ENCODE measurements at regions not wholly inside any gene's neighbourhood (a gene's known extent, or its start where the extent isn't known, plus 50 kb on each side); places are given as distances from the start of the nearest gene placed in this dataset.

DNA sequence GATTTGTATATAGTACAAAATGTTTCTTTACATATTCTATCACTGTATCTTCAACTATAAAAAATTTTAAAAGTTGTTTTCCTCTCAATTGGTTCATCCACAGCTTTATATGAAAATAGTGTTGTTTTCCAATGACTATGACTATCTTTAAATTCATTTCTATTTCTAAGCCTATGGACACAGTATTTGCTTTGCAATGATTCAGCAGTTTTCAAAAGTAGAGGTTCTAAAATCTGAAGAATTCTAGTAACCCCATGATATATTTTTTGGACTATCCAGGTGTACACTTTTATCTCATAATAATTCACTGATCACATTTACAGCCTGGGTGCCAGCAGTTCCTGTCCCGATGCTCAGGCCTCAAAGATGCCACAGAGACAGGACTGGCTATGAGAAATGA is 118.4 kb upstream of the PTPRR start:
- H3K4me3 ChIP-seq, result no peak overlapping the region
- H3K4me1 ChIP-seq, result no peaks in the 10 kb centered on the region
- TF ChIP-seq, protein P1, sequence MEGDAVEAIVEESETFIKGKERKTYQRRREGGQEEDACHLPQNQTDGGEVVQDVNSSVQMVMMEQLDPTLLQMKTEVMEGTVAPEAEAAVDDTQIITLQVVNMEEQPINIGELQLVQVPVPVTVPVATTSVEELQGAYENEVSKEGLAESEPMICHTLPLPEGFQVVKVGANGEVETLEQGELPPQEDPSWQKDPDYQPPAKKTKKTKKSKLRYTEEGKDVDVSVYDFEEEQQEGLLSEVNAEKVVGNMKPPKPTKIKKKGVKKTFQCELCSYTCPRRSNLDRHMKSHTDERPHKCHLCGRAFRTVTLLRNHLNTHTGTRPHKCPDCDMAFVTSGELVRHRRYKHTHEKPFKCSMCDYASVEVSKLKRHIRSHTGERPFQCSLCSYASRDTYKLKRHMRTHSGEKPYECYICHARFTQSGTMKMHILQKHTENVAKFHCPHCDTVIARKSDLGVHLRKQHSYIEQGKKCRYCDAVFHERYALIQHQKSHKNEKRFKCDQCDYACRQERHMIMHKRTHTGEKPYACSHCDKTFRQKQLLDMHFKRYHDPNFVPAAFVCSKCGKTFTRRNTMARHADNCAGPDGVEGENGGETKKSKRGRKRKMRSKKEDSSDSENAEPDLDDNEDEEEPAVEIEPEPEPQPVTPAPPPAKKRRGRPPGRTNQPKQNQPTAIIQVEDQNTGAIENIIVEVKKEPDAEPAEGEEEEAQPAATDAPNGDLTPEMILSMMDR (IDR thresholded peaks at IDR 0.05), result no peak
- no peaks in the 10 kb centered on the region for H3K27me3 ChIP-seq
- H3K9me3 ChIP-seq, result no peaks in the 10 kb centered on the region
- no peak for DNase-seq (ENCODE audit: low spot score in 2 of 2)
- H3K36me3 ChIP-seq, result no peaks in the 10 kb centered on the region
- intact Hi-C loops (cut with DNase I), result no loop called here
- H3K27ac ChIP-seq, result no peak overlapping the region

DNA sequence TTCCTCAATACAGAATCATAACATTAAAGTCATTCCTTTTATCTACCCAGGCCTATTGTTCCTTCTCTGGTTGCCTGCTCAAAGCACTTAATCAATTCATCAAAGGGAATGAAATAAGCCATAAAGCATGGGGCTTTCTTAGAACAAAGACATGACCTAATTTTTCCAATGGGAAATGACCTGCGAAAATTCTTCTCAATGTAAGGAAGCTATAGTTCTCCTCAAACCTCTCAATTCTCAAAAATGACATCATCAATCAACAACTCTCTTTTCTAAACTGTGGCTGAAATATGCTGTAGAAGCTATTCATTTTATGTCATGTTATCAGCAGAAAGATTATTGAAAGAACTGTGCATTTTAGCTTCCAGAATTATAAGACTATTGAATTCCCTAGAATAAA is 116.0 kb upstream of the PTPRR start:
- intact Hi-C loops (cut with DNase I), result no loop called here
- TF ChIP-seq, protein P1 (IDR thresholded peaks at IDR 0.05), result no peak
- Histone ChIP-seq H3K9me3 (no peaks in the 10 kb centered on the region), H3K4me1 (no peaks in the 10 kb centered on the region), H3K4me3 (no peak overlapping the region), H3K36me3 (no peaks in the 10 kb centered on the region), H3K27ac (no peak overlapping the region), H3K27me3 (no peaks in the 10 kb centered on the region)
- DNase-seq (ENCODE audit: low spot score in 2 of 2), result no peak

DNA sequence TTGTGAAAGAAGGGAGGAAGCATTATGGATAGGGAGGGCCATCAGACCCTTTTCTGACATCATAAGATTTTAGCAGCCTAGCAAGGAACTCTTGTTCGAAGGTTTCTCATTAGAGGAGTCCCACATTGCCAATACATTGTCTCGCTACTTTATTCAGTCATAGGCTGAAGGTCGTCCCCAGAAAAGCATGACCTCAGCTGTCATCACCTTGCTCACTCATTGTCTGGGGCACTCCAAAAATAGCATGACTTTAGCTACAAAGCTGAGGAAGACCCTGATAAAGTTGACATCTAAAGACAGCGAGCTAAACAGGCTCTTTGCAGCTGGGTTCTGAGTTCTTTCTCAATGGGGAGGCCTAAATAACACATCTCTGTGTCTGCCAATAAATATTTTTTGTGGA is 112.4 kb upstream of the PTPRR start:
- H3K9me3 ChIP-seq, result no peaks in the 10 kb centered on the region
- intact Hi-C loops (cut with DNase I), result no loop called here
- no peak for DNase-seq (ENCODE audit: low spot score in 2 of 2)
- H3K36me3 ChIP-seq, result no peaks in the 10 kb centered on the region
- H3K4me1 ChIP-seq, result no peaks in the 10 kb centered on the region
- TF ChIP-seq, protein P1 (IDR thresholded peaks at IDR 0.05), result no peak
- H3K27ac ChIP-seq, result no peak overlapping the region
- no peak overlapping the region for H3K4me3 ChIP-seq
- no peaks in the 10 kb centered on the region for H3K27me3 ChIP-seq

DNA sequence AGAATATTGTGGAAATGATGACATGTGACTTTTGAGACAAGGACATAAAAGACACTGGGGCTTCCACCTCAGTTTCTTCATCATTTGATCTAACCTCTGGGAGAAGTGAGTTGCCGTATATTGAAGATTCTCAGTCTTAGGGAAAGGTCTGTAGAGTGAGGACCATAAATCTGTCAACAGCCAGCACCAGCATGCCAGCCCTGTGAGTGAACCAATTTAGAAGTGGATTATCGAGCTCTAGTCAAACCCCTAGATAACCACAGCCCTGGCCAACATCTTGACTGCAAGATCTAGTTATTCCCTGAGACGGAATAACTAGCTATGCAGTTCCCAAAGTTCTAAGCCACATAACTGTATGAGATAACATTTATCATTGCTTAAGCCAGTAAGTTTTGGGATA is 108.8 kb upstream of the PTPRR start:
- H3K27ac ChIP-seq, result no peak overlapping the region
- TF ChIP-seq, protein P1 (IDR thresholded peaks at IDR 0.05), result no peak
- no peaks in the 10 kb centered on the region for H3K4me1 ChIP-seq
- no peak overlapping the region for H3K4me3 ChIP-seq
- no peak for DNase-seq (ENCODE audit: low spot score in 2 of 2)
- intact Hi-C loops (cut with DNase I), result no loop called here
- no peaks in the 10 kb centered on the region for H3K27me3 ChIP-seq
- no peaks in the 10 kb centered on the region for H3K9me3 ChIP-seq
- H3K36me3 ChIP-seq, result no peaks in the 10 kb centered on the region

DNA sequence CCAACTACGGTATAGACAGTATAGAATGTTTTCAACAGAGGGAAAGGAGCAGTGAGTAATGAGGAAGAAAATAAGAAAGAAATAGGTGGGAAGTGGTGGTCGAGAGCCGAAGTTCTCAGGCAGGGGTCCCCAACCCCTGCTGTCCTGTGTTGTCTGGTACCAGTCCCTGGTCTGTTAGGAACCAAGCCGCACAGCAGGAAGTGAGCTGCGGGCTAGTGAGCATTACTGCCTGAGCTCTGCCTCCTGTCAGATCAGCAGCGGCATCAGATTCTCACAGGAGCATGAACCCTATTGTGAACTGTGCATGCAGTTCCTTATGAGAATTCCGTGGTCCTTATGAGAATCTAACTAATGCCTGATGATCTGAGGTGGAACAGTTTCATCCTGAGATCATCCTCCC is 107.3 kb upstream of the PTPRR start:
- Histone ChIP-seq H3K9me3 (no peaks in the 10 kb centered on the region), H3K27ac (no peak overlapping the region), H3K27me3 (no peaks in the 10 kb centered on the region), H3K4me3 (no peak overlapping the region), H3K4me1 (no peaks in the 10 kb centered on the region), H3K36me3 (no peaks in the 10 kb centered on the region)
- TF ChIP-seq, protein P1 (IDR thresholded peaks at IDR 0.05), result no peak
- no peak for DNase-seq (ENCODE audit: low spot score in 2 of 2)
- intact Hi-C loops (cut with DNase I), result no loop called here

DNA sequence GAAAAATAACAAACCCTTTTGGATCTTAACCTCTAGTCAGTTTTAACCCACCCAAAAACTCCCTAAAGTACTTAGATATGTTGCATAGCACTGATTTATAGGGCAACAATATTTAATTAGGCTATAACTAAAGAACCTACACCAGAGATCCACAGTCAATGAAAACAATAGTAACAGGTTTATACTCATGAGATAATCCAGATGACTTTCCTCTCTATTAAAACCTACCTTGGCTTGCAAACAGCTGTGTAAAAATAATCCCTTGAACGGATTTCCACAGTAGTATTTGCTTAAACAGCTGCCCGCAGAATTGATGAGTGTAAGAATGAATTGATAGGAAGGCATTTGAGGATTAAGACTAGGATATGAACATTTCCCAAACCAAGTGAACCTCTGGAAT is 104.3 kb upstream of the PTPRR start:
- Histone ChIP-seq H3K4me3 (no peak overlapping the region), H3K27me3 (no peaks in the 10 kb centered on the region), H3K36me3 (no peaks in the 10 kb centered on the region), H3K9me3 (no peaks in the 10 kb centered on the region), H3K27ac (no peak overlapping the region), H3K4me1 (no peaks in the 10 kb centered on the region)
- intact Hi-C loops (cut with DNase I), result no loop called here
- TF ChIP-seq, protein P1 (IDR thresholded peaks at IDR 0.05), result no peak
- no peak for DNase-seq (ENCODE audit: low spot score in 2 of 2)

All from ascending aorta (tissue), 2 donors.